BJ (cell line): ENCODE measurements at regions not wholly inside any gene's neighbourhood (a gene's known extent, or its start where the extent isn't known, plus 50 kb on each side); places are given as distances from the start of the nearest gene placed in this dataset.
"Not testable (repeated sequence)": the region's sequence is repeated elsewhere in the genome, so short reads cannot be mapped to it uniquely, and the experiment has no call there.

ENCODE experiments used
- CTCF ChIA-PET: fragments of 350-600 bp; formaldehyde crosslinking; extraction: SDS; loops from one replicate; lab custom pipeline; 2021; ENCODE audit warnings: antibody characterized with exemption, inconsistent platforms; lab: Yijun Ruan, JAX
- POLR2A ChIA-PET: fragments of 300-600 bp; sonication (Branson Sonifier 250); formaldehyde crosslinking; extraction: SDS; loops from one replicate; lab custom pipeline; 2021; ENCODE audit warnings: antibody characterized with exemption; lab: Charles Lee
- DNase-seq: peaks from one replicate; pipeline ENCODE4 v3.0.0-alpha.2; 2011; ENCODE audit warnings: low read depth
- H3K27me3 ChIP-seq: 2 replicates; pipeline ENCODE4 v1.6.0; 2011; ENCODE audit warnings: low read length; ENCODE audit not compliant: control insufficient read depth, insufficient read depth
- H3K36me3 ChIP-seq: 2 replicates; pipeline ENCODE4 v1.5.1; 2011; ENCODE audit warnings: low read length; ENCODE audit not compliant: control insufficient read depth, insufficient read depth
- H3K4me3 ChIP-seq: 2 replicates; pipeline ENCODE4 v1.5.1; 2011; ENCODE audit warnings: low read depth, mild to moderate bottlenecking, control low read depth, low read length
- CTCF ChIP-seq: IDR thresholded peaks from 2 replicates; pipeline ENCODE4 v1.5.1; 2011; ENCODE audit warnings: low read depth, mild to moderate bottlenecking, control low read depth, inconsistent platforms, low read length, moderate library complexity; ENCODE audit not compliant: insufficient read depth

GRCh38 chr4:14348506-14348905 lies 653.8 kb upstream of the CPEB2 start:
- ChIA-PET POLR2A (no interaction called here), CTCF (interaction anchor here (1.5 kb wide), 1 partner anchor 28 kb away, joined by 3 read pairs; no protein-coding TSS in a partner anchor)
- H3K36me3 ChIP-seq = no peaks in the 10 kb centered on the region
- H3K4me3 ChIP-seq = no peak overlapping the region
- no peak for DNase-seq
- no peak for TF ChIP-seq CTCF
- H3K27me3 ChIP-seq = no peaks in the 10 kb centered on the region

GRCh38 chr4:14358544-14359160 lies 643.6 kb upstream of the CPEB2 start:
- H3K27me3 ChIP-seq, CTCF ChIA-PET, DNase-seq, H3K36me3 ChIP-seq, H3K4me3 ChIP-seq, POLR2A ChIA-PET: not testable (repeated sequence)

GRCh38 chr4:14359991-14360390 lies 642.3 kb upstream of the CPEB2 start:
- H3K36me3 ChIP-seq = no peaks in the 10 kb centered on the region
- TF ChIP-seq CTCF = no peak
- DNase-seq = no peak
- ChIA-PET POLR2A (no interaction called here), CTCF (no interaction called here)
- H3K4me3 ChIP-seq = no peak overlapping the region
- H3K27me3 ChIP-seq = no peaks in the 10 kb centered on the region

GRCh38 chr4:14361084-14361483 lies 641.2 kb upstream of the CPEB2 start:
- CTCF ChIA-PET = no interaction called here
- DNase-seq = no peak
- Histone ChIP-seq H3K27me3 (no peaks in the 10 kb centered on the region), H3K36me3 (no peaks in the 10 kb centered on the region), H3K4me3 (no peak overlapping the region)
- POLR2A ChIA-PET = no interaction called here
- no peak for TF ChIP-seq CTCF

GRCh38 chr4:14362385-14362784 lies 639.9 kb upstream of the CPEB2 start:
- CTCF ChIA-PET = no interaction called here
- POLR2A ChIA-PET = no interaction called here
- no peak for TF ChIP-seq CTCF
- no peak overlapping the region for H3K4me3 ChIP-seq
- H3K27me3 ChIP-seq = no peaks in the 10 kb centered on the region
- no peaks in the 10 kb centered on the region for H3K36me3 ChIP-seq
- DNase-seq = no peak
